Natural killer cell (primary cell): ENCODE measurements at regions not wholly inside any gene's neighbourhood (a gene's known extent, or its start where the extent isn't known, plus 50 kb on each side); places are given as distances from the start of the nearest gene placed in this dataset.

Experiments
- ATAC-seq, 3 donors: fragments of 150-1000 bp in 2 of 3; fragments of 200-7000 bp in 1 of 3; cut with Tn5 transposase; 1 replicate in 1 of 3; 2 replicates in 2 of 3; pipeline ENCODE4 v1.10.0; 2021; ENCODE audit warnings: mild to moderate bottlenecking in 2 of 3, moderate library complexity in 2 of 3
- DNase-seq, 2 donors: peaks; one replicate each; pipeline versions ENCODE4 v3.0.0 to v3.0.0-alpha.2; 2013 to 2021; ENCODE audit warnings: mixed read lengths in 1 of 2
- H3K27ac ChIP-seq: one replicate; pipeline ENCODE4 v1.5.1; 2013; ENCODE audit warnings: mild to moderate bottlenecking, low read length
- H3K27me3 ChIP-seq: one replicate; pipeline ENCODE4 v1.6.1; 2013; ENCODE audit warnings: low read length; ENCODE audit not compliant: control insufficient read depth, insufficient read depth
- H3K36me3 ChIP-seq: one replicate; pipeline ENCODE4 v1.6.1; 2013; ENCODE audit warnings: low read length; ENCODE audit not compliant: control insufficient read depth, insufficient read depth
- H3K4me1 ChIP-seq: one replicate; pipeline ENCODE4 v1.6.1; 2013; ENCODE audit warnings: low read length; ENCODE audit not compliant: control insufficient read depth, insufficient read depth
- H3K4me3 ChIP-seq: one replicate; pipeline ENCODE4 v1.5.1; 2013; ENCODE audit warnings: low read length
- H3K9me3 ChIP-seq: one replicate; pipeline ENCODE4 v1.6.1; 2013; ENCODE audit warnings: low read length; ENCODE audit not compliant: control insufficient read depth, insufficient read depth
- H3K27ac Mint-ChIP-seq, 2 donors: one replicate each; pipeline ENCODE4 v1.8.0; 2022; ENCODE audit warnings: mild to moderate bottlenecking in 2 of 2, mixed read lengths in 2 of 2, moderate library complexity in 1 of 2
- H3K27me3 Mint-ChIP-seq, 2 donors: one replicate each; pipeline ENCODE4 v1.8.0; 2022; ENCODE audit warnings: low read depth in 2 of 2, mixed read lengths in 2 of 2
- H3K36me3 Mint-ChIP-seq: one replicate; pipeline ENCODE4 v1.8.0; 2022; ENCODE audit warnings: mixed read lengths
- H3K4me1 Mint-ChIP-seq, 2 donors: one replicate each; pipeline ENCODE4 v1.8.0; 2022; ENCODE audit warnings: mixed read lengths in 2 of 2
- H3K4me3 Mint-ChIP-seq: one replicate; pipeline ENCODE4 v1.8.0; 2022; ENCODE audit warnings: mild to moderate bottlenecking, moderate library complexity, mixed read lengths
- H3K9me3 Mint-ChIP-seq, 2 donors: one replicate each; pipeline ENCODE4 v1.8.0; 2022; ENCODE audit warnings: mixed read lengths in 2 of 2
- CTCF ChIP-seq: fragments of 200-600 bp; IDR thresholded peaks from one replicate; pipeline ENCODE4 v1.8.0; 2022; ENCODE audit warnings: antibody characterized with exemption
- WGBS: methylation state at CpG from one replicate; pipeline ENCODE4 v1.1.7; 2013; ENCODE audit warnings: missing lambda C conversion rate; ENCODE audit not compliant: insufficient coverage; 5-methylcytosine and 5-hydroxymethylcytosine counted together
- intact Hi-C: fragments of 100-400 bp; cut with micrococcal nuclease; formaldehyde crosslinking; loops from one replicate; pipeline ENCODE4 v1.14.2; 2022

GRCh38 chr17:69914520-69914919 is 160.5 kb upstream of the KCNJ16 start:
- no peaks in the 10 kb centered on the region for H3K27me3 Mint-ChIP-seq
- Histone ChIP-seq H3K4me1 (no peaks in the 10 kb centered on the region), H3K36me3 (no peaks in the 10 kb centered on the region), H3K4me3 (no peak overlapping the region), H3K27me3 (no peaks in the 10 kb centered on the region), H3K9me3 (no peaks in the 10 kb centered on the region), H3K27ac (no peak overlapping the region)
- DNase-seq (no peak), ATAC-seq (no peak)
- 87% methylated on average over 1 of the region's 1 CpG for WGBS
- TF ChIP-seq CTCF, result no peak
- no peaks in the 10 kb centered on the region for H3K4me1 Mint-ChIP-seq
- intact Hi-C loops, result no loop called here
- H3K4me3 Mint-ChIP-seq, result no peak overlapping the region
- H3K9me3 Mint-ChIP-seq, result peaks cover 3% of the 10 kb centered on the region in 2 donors
- H3K27ac Mint-ChIP-seq, result no peak overlapping the region
- no peaks in the 10 kb centered on the region for H3K36me3 Mint-ChIP-seq

- no peak overlapping the region for H3K4me3 Mint-ChIP-seq
- Histone ChIP-seq H3K4me3 (no peak overlapping the region), H3K27ac (no peak overlapping the region), H3K27me3 (no peaks in the 10 kb centered on the region), H3K4me1 (no peaks in the 10 kb centered on the region), H3K36me3 (no peaks in the 10 kb centered on the region), H3K9me3 (no peaks in the 10 kb centered on the region)
- no peaks in the 10 kb centered on the region for H3K36me3 Mint-ChIP-seq
- H3K27me3 Mint-ChIP-seq, result no peaks in the 10 kb centered on the region
- H3K9me3 Mint-ChIP-seq, result peaks cover 2 to 7% of the 10 kb centered on the region in 2 donors
- TF ChIP-seq CTCF, result no peak
- H3K4me1 Mint-ChIP-seq, result no peaks in the 10 kb centered on the region
- no peak overlapping the region for H3K27ac Mint-ChIP-seq
- intact Hi-C loops, result no loop called here
- no peak for DNase-seq
- no peak for ATAC-seq
- WGBS, result 86% methylated on average over 1 of the region's 2 CpGs
Observed at GRCh38 chr17:69916761-69917160, 158.3 kb upstream of the KCNJ16 start.

- 44% methylated on average over 1 of the region's 4 CpGs for WGBS
- H3K27me3 ChIP-seq, result no peaks in the 10 kb centered on the region
Observed at GRCh38 chr17:69918164-69918563, 156.9 kb upstream of the KCNJ16 start.

More at GRCh38 chr17:69918164-69918563, 156.9 kb upstream of the KCNJ16 start:
- no peak for DNase-seq
- Mint-ChIP-seq H3K27me3 (no peaks in the 10 kb centered on the region), H3K9me3 (peaks cover 2 to 8% of the 10 kb centered on the region in 2 donors), H3K4me1 (no peaks in the 10 kb centered on the region), H3K4me3 (no peak overlapping the region), H3K36me3 (no peaks in the 10 kb centered on the region), H3K27ac (no peak overlapping the region)
- no peak overlapping the region for H3K27ac ChIP-seq
- no peak for ATAC-seq
- no peaks in the 10 kb centered on the region for H3K4me1 ChIP-seq
- H3K9me3 ChIP-seq, result no peaks in the 10 kb centered on the region
- TF ChIP-seq CTCF, result no peak
- intact Hi-C loops, result no loop called here
- no peaks in the 10 kb centered on the region for H3K36me3 ChIP-seq
- no peak overlapping the region for H3K4me3 ChIP-seq
